Cerebellar nuclear complex (tissue), 1 donor: ENCODE measurements at regions not wholly inside any gene's neighbourhood (a gene's known extent, or its start where the extent isn't known, plus 50 kb on each side); places are given as distances from the start of the nearest gene placed in this dataset.
"Not testable (repeated sequence)": the region's sequence is repeated elsewhere in the genome, so short reads cannot be mapped to it uniquely, and the experiment has no call there.

Experiments
- DNase-seq, 2 experiments: peaks; one replicate each; lab custom pipeline; 2025; lab: John Stamatoyannopoulos, UW

GRCh38 chr1:73475316-73475870 is 722.6 kb downstream of the LRRIQ3 start:
- no peak for DNase-seq

GRCh38 chr1:73472810-73473209 is 725.2 kb downstream of the LRRIQ3 start:
- no peak for DNase-seq

- no peak for DNase-seq
These were observed 730.2 kb downstream of the LRRIQ3 start for GRCh38 chr1:73467731-73468130.

GRCh38 chr1:73463873-73464272 is 734.1 kb downstream of the LRRIQ3 start:
- no peak for DNase-seq

GRCh38 chr1:73452522-73452921 is 745.5 kb downstream of the LRRIQ3 start:
- no peak for DNase-seq

- DNase-seq, result not testable (repeated sequence)
These were observed 747.3 kb downstream of the LRRIQ3 start for GRCh38 chr1:73450668-73451067.

- no peak for DNase-seq
These were observed 786.5 kb downstream of the LRRIQ3 start for GRCh38 chr1:73411479-73411878.

- DNase-seq, result no peak
These were observed 796.3 kb downstream of the LRRIQ3 start for GRCh38 chr1:73401666-73402065.

GRCh38 chr1:73382966-73383365 is 815.0 kb downstream of the LRRIQ3 start:
- DNase-seq, result no peak

- no peak for DNase-seq
These were observed 831.1 kb downstream of the LRRIQ3 start for GRCh38 chr1:73366734-73367413.

- no peak for DNase-seq
These were observed 839.0 kb downstream of the LRRIQ3 start for GRCh38 chr1:73359001-73359400.

- DNase-seq, result no peak
These were observed 841.5 kb downstream of the LRRIQ3 start for GRCh38 chr1:73356485-73356884.

GRCh38 chr1:73343947-73344346 is 854.0 kb downstream of the LRRIQ3 start:
- DNase-seq, result no peak

- no peak for DNase-seq
These were observed 864.0 kb downstream of the LRRIQ3 start for GRCh38 chr1:73333847-73334503.

- DNase-seq, result no peak
These were observed 866.2 kb downstream of the LRRIQ3 start for GRCh38 chr1:73331726-73332125.

- no peak for DNase-seq
These were observed 870.0 kb downstream of the LRRIQ3 start for GRCh38 chr1:73327998-73328397.

GRCh38 chr1:73327180-73327793 is 870.7 kb downstream of the LRRIQ3 start:
- DNase-seq, result no peak

GRCh38 chr1:73326663-73327062 is 871.3 kb downstream of the LRRIQ3 start:
- DNase-seq, result no peak

- DNase-seq, result no peak
These were observed 887.1 kb downstream of the LRRIQ3 start for GRCh38 chr1:73310797-73311381.

GRCh38 chr1:73306899-73307555 is 890.9 kb downstream of the LRRIQ3 start:
- no peak for DNase-seq

- no peak for DNase-seq
These were observed 924.1 kb downstream of the LRRIQ3 start for GRCh38 chr1:73273886-73274285.

- DNase-seq, result not testable (repeated sequence)
These were observed 952.8 kb downstream of the LRRIQ3 start for GRCh38 chr1:73245196-73245595.
